Globus pallidus (tissue), 1 donor: ENCODE measurements at regions not wholly inside any gene's neighbourhood (a gene's known extent, or its start where the extent isn't known, plus 50 kb on each side); places are given as distances from the start of the nearest gene placed in this dataset.
"Not testable (repeated sequence)": the region's sequence is repeated elsewhere in the genome, so short reads cannot be mapped to it uniquely, and the experiment has no call there.

Experiments used
- DNase-seq: peaks from one replicate; pipeline ENCODE4 v3.0.0-alpha.2; 2015; ENCODE audit warnings: low spot score

DNA sequence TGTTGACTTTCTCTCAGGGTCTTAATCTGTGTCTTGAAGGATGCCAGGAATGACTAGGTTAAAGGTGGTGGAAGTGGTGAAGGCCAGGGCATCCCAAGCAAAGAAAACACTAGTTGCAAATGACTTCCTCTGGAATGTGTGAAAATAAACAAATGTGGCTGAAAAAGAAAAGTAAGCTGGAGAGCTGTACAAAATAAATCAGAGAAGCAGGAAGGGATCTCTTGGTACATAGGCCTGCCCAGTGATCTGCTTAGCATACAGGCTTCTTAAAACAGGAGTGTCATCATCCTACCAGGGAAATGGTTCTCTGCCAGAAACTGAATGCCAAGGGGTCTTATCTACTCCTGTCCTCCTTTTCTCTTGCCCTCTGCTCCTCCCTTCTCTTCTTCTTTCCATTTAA, 1616.0 kb downstream of the KHDRBS2 start:
- DNase-seq: no peak

DNA sequence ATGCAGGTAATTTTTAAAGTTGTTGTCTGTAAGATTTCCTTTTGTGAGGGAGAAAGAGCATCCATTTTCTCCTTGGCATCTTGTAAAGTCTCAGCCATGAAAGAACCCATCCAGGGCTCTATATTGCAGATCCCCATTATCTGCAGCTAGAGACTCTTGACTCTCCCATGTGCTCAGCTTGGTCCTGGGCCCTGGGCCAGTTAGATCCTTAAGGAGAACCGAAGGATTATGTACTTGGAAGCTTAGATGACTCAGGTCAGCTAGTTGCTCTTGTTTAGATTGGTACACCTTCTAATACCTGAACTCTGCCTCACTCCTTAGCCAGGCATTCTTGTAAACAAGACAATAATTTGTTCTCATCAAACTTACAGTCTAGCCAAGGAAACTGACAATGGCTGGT, 1617.6 kb downstream of the KHDRBS2 start:
- DNase-seq: no peak

DNA sequence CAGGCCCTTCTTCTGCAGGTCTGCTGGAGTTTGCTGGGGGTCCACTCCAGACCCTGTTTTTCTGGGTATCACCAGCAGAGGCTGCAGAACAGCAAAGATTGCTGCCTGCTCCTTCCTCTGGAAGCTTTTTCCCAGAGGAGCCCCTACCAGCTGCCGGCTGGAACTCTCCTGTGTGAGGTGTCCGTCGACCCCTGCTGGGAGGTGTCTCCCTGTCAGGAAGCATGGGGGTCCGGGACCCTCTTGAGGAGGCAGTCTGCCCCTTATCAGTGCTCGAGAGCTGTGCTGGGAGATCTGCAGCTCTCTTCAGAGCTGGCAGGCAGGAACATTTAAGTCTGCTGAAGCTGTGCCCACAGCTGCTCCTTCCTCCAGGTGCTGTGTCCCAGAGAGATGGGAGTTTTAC, 1622.8 kb downstream of the KHDRBS2 start:
- DNase-seq: not testable (repeated sequence)

DNA sequence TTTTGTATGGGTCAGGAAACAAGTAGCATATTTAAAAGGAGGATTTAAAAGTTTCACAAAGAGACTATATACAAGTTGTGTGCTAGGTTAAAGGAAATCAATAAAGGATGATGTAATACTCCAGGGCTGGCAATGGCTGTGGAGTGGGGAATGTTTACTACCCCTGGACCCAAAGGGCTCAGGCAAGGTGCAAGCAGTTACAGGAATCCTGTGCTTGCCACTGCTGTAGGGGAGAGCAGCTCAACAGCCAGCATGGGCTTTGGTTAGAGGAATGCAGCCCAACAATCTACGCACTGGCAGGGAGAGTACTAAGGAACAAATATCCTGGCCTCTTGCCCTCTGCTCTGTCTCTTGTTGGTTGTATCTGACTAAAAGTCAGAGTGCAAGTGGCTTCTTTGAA, 1642.2 kb downstream of the KHDRBS2 start:
- DNase-seq: no peak

DNA sequence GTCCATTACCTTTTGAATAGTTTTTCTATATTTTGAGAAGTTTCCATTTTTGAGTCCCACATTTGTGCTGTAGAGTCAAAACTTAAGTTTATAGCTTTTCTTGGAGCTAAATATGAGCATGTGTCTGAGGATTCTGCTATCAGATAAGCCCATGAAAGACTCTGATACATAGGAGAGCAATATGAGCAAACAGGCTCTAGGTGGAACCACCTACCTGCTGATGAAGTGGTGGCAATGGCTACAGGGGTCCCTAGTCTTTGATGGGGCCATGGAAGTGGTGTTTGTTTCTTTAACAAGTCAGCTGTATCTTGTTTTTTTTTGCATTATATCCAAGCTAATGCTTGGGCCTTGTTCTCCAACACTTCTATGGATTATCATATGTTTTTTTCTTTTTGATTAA, 1646.8 kb downstream of the KHDRBS2 start:
- not testable (repeated sequence) for DNase-seq
